ENCODE measurements at regions not wholly inside any gene's neighbourhood (a gene's known extent, or its start where the extent isn't known, plus 50 kb on each side); places are given as distances from the start of the nearest gene placed in this dataset.
"Not testable (repeated sequence)": the region's sequence is repeated elsewhere in the genome, so short reads cannot be mapped to it uniquely, and the experiment has no call there.

GRCh38 chr21:28699596-28700259 is 292.9 kb downstream of the LTN1 start:
- DNase-seq (ENCODE audit: low read depth), result no peak

GRCh38 chr21:28699186-28699585 is 293.5 kb downstream of the LTN1 start:
- no peak for DNase-seq (ENCODE audit: low read depth)

- no peak for DNase-seq (ENCODE audit: low read depth)
Measured at GRCh38 chr21:28696844-28697410, 295.8 kb downstream of the LTN1 start.

DNA sequence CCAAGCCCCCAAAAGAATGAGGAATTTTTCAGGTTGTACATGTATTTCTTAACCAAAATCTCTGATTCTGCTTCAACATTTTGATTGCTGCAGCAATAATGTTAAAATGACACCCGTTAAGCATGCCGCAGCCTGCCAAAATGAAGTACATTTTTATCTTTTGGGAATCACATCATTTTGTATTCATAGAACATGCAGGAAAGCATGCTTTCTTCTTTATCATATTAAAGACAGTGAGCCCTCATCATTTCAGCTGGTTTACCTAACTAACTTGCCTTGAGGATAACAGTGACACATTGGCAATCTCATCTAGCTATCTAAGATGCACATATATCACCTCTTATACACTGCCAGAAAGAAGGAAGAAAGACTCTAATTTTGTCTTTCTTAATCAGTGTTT is 299.2 kb downstream of the LTN1 start:
- DNase-seq (ENCODE audit: low read depth), result no peak

DNA sequence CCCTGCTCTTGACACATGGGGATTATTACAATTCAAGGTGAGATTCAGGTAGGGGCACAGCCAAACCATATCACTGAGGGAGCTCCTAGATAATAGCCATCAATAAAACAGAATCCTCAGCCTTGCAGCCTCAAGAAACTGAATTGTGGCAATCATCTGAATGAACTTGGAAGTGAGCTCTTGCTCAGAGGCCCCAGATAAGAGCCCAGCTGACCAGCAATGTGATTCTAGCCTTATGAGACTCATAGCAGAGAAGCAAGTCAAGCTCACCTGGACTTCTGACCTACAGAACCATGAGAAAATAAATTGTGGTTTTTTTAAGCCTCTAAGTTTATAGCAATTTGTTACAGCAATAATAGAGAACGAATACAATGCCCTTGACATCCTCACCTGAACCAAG is 302.5 kb downstream of the LTN1 start:
- DNase-seq (ENCODE audit: low read depth), result no peak

DNA sequence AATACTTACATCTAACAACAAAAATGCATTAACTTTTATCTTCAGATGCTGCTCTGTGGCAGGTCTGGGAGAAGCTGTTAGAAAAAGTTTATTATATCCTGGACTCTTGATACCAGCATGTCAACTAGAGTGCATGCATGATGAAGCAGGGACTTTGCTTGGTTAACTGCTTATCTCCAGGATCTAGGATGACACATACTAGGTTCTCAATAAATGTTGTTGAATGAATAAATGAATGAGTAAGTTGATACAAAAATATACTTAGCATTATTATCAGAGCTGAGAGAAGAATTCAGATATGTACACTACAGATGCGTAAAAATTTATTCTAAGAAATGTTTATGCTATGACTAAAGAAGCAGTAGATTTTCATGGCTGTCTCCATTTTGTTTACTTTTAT is 304.3 kb downstream of the LTN1 start:
- DNase-seq (ENCODE audit: low read depth), result peak; percentile 60

DNA sequence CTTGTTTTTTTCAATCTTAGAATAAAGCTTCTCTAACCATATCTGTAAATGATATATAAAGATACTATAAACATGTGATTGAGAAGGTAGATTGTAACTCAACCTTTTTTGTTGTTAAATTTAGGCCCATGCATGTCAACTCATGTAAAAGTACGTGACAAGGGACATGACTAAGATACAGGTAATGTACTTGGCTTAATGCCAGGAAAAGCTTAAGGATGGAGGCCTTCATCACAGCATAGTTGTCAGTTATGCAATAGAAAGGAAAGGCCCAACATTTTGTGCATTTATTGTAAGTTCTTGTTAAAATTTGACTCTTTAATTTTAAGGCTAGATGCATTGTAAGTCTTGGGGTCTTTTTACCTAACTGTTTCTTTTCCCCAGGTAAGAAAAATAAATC is 305.1 kb downstream of the LTN1 start:
- DNase-seq (ENCODE audit: low read depth), result peak; percentile 14

DNA sequence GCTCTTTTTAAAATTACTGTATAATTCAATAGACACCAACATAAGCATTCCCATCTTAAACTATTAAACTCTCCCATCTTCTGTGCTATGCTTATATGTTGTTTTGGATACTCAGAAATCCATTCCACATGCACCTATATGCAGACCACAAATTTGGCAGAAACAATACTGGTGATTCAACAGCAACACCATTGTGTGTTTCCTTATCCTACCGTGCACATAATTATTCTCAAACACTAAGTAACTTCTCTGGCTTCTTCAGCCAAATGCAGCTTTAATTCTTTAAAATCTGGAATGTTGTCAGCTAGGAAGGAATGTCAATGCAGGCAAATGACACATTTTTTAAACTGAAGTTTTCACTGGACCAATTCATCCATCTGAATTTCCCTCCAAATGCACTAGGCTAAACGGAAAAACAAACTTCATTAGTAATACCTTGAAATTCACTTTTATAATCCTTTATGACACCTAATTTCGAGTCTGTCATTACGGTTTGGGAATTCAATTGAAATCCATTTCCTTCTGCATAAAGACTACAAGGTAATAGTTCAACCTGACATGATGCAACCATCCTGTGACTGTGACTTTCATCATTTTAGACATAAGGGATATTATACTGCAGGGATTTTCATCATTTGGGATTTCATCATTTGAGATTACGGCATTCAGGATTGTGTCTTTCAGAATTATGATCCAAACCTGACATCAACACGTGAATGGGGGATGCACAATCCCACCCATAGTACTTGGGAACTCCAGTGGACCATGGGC is 308.5 kb downstream of the LTN1 start:
- no peak for DNase-seq (ENCODE audit: low read depth)

DNA sequence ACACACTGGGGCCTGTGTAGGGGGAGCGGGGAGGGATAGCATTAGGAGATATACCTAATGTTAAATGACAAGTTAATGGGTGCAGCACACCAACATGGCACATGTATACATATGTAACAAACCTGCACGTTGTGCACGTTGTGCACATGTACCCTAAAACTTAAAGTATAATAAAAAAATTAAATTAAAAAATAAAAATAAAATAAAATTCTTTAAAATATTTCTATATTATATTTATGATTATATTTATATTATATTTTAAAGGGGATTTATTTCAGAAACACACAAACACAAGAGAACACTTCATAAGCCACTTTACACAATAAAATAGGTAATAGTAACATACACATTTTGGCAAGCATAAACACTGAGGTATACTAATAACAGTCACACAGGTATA is 309.8 kb downstream of the LTN1 start:
- DNase-seq (ENCODE audit: low read depth), result not testable (repeated sequence)

GRCh38 chr21:28677096-28677495 is 315.6 kb downstream of the LTN1 start:
- DNase-seq (ENCODE audit: low read depth), result not testable (repeated sequence)

- DNase-seq (ENCODE audit: low read depth), result peak; percentile 17
Measured at GRCh38 chr21:28675331-28676041, 317.2 kb downstream of the LTN1 start.

DNA sequence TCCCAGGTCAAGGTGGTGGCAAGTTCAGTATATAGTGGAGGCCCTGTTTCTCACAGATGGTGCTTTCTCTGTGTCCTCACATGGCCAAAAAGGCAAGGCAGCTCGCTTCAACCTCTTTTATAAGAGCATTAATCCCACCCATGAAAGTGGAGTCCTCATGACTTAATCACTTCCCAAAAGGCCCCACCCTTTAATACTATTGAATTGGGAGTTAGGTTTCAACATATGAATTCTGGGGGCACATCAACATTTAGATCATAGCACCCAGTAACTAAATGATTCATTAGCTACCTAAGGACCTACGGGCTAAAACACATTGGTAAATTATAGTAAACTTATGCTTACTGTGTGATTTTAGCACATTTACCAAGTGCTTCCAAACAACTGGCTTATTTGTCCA is 317.9 kb downstream of the LTN1 start:
- DNase-seq (ENCODE audit: low read depth), result no peak

DNA sequence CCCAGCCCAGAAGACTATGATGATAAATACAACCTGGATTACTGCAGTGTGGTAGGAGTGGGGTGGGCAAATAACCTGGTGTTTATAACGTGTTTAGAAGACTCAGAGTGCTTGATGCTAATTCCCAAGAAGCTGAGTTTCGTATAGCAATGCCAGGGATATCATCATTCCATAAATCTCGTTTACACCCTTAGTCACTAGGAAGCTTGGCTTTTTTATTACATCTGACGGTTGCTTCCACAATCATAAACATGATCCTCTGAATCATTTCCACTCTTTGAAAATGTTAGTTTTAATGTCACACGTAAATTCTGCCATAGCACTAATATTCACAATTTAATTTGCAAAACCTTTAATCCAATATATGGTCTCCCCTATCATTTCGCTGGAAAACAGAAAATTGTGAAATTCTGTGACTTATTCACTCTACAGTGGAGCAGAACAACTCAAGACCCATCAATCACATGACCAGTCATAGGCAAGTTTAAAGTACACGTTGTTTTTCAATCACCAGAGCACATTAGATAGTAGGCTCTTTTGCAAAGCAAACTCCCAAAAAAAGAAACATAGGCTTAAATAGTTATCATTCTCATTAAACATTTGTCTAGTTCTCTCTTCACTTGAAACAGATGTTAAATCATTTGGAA is 321.0 kb downstream of the LTN1 start:
- peak; percentile 40 for DNase-seq (ENCODE audit: low read depth)

DNA sequence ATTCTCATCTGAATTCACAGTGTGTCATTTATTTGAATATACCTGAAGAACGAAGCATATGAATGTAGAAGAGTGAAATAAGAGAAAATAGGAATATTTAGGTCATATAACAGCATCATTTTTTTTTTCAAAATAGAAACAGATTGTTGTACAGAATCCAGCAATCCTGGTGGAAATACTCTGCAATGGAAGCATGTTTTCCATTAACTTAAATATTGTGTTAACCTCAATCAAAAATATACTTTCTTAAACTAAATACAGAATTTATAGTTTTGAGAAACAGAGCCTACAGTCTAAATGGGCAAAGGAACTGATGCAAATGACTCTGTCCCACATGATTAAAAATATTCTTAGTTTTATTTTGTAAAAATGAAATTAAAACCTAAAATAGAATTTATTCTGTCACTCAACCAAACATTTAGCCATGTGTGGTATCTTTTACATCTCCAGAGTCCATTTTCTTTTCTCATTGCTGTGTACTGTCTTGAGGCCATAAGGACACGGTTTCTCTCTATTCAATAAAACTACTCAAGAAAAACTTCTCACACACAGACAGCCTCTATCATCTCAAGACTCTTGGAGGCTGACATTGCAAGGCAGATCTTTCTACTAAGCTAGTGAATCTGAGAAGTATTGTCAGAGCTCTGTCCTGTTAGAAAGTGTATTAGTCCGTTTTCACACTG is 322.6 kb downstream of the LTN1 start:
- DNase-seq (ENCODE audit: low read depth), result no peak

GRCh38 chr21:28669321-28669720 is 323.4 kb downstream of the LTN1 start:
- DNase-seq (ENCODE audit: low read depth), result no peak

- no peak for DNase-seq (ENCODE audit: low read depth)
Measured at GRCh38 chr21:28663754-28664153, 328.9 kb downstream of the LTN1 start.

DNA sequence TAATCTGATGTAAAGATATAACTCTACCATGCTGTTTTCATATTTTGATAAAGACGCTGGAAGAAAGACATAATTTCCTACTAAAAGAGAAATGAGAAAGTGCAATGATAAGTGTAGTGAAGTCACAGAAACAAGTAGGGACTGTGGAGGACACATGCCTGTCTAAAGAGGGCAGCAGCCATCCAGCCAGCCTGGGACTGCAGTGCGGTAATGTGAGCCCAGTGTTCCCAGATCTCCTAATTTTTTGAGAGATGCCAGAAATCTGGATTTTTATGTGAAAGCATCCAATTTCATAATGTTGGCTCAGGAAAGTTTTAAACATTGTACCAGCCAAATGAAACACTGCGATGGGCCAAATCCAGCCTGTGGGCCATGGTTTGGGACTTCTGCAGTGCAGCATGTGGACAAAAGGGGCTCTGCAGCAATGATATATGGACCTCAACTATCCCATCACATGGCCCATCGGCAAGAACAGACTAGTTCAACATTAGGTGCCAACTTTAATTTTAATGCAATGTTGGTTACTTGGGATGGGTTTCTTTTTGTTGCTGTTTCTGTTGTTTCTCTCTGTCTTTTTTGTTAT is 329.5 kb downstream of the LTN1 start:
- DNase-seq (ENCODE audit: low read depth), result no peak

GRCh38 chr21:28657566-28657965 is 335.1 kb downstream of the LTN1 start:
- no peak for DNase-seq (ENCODE audit: low read depth)

GRCh38 chr21:28655471-28655870 is 337.2 kb downstream of the LTN1 start:
- DNase-seq (ENCODE audit: low read depth), result no peak

GRCh38 chr21:28654406-28654805 is 338.3 kb downstream of the LTN1 start:
- no peak for DNase-seq (ENCODE audit: low read depth)

GRCh38 chr21:28644762-28645161 is 347.9 kb downstream of the LTN1 start:
- peak; percentile 28 for DNase-seq (ENCODE audit: low read depth)
